HG03565 (cell line): ENCODE measurements at regions not wholly inside any gene's neighbourhood (a gene's known extent, or its start where the extent isn't known, plus 50 kb on each side); places are given as distances from the start of the nearest gene placed in this dataset.

Experiments
- ATAC-seq: cut with Tn5 transposase; IDR thresholded peaks from one replicate; pipeline ENCODE4 v1.9.1; 2021; ENCODE audit warnings: mild to moderate bottlenecking, moderate library complexity; ENCODE audit not compliant: unreplicated experiment

DNA sequence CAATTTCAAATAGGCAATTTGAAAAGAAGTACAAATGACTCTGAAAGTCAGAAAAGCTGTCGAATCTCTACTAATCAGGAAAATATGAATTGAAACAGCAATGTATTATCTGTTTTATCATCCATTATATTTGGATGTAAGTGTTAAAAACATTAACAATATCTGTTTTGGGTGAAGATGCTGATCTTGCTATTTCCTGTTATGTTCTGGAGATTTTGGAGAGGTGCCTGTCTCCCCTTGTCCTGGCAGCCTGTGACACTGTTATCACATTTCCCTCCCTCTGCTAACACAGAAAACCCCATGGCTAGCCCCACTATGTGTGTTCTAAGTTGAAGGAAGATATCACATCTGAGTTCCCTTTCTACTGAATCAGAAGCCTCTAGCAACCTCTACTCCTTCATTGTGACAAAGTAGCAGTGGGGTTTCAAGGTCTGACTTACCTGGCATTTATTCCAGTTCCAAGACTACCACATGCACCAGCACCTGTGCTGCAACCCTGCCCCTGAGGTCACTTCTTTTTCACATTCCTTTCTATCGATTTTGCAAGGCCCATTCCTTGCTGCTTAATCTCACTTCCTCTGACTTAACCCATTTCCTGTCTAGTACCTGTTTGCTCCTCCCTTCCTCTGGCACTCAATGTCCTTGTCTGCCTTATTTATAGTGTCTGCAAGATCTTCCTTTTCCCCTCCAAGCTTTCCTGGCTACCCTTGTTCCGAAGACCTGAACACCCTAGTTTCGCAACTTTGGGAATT lies 95.5 kb upstream of the COL8A1 start:
- ATAC-seq: no peak

- no peak for ATAC-seq
These were observed 97.2 kb upstream of the COL8A1 start for GRCh38 chr3:99541181-99541580.

GRCh38 chr3:99537416-99537815 lies 101.0 kb upstream of the COL8A1 start:
- no peak for ATAC-seq

DNA sequence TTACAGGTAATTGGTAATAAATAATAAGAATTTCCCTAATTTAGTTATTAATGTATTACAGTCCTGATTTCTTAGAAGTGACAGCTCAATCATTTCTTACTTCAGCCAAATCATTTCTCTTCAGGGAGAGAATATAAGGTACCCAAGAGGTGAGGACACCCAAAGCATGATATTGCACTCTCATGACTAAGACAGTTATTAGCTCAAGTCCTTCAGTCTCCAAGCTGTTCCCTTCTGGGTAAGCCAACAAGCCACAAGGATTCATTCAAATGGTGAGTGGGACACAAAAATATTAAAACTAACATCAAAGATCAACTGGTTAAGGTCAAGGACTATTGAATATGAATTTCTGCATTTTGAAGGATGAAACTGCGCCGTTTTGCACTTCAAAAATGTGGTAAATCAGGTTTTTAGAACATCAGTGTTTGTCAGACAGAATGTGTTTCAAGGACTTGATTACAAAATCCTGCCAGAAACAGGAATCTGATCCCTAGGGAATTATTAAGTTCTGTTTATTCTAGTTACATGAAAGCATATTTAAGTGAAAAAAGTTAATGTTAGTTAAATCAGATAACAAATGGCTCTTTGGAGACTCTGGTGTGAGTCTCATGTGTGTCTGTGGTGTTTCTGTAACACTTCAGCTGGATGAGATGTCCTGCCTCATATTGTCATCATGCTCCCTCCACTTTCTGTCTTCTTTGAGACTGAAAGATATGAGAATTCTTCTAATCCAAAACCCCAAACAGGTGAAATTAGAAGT lies 101.7 kb upstream of the COL8A1 start:
- ATAC-seq: no peak

DNA sequence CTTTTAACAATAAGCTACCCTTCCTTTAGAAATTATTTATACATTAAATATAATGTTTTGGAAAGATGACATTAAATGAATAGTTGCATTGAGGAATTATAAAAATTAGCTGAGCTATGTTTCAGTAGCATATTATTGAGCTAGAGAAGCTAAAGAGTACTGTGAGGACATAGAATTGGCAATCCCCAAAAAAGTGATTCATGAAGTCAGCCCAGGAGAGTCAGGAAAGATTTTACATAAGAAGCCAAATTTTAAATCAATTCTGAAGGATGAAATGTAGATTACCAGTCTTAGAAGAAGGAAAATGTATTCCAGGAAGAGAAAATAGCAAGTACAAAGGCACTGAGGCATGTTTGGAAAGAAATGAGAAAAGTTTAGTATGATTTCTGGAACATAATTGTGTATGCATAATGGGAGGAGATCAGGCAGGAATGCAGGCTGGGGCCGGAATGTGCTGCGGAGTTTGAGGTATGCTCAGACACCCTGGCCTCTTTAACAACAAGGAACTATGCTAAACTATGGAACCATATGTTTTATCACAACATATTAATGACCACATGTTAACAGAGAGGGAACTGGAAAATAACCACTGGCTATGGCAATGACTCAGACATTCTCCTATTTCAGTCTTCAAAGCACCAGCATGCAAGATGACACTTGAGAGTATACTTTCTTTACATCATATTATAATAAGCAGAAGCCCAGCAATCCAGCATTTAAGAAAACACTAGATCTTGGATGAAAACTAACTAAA lies 103.3 kb upstream of the COL8A1 start:
- peak; percentile 50 for ATAC-seq

GRCh38 chr3:99532246-99532645 lies 106.1 kb upstream of the COL8A1 start:
- ATAC-seq: no peak

DNA sequence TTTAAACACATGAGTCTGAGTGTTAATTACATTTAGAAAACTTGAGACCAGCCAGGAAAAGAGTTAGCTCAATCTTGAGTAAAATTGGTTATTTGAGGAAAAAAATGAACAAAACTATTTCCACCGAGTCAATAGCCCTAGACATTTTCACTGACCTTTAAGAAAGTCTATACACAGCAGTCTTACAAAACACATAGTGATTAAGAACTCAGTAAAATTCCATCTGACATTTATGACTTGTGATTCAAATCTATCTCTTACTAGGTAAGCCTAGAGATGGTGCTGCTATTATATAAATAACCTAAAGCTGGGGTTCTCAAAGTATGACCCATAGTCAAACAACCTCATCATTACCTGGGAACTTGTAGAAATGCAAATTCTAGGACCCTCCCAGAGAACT lies 109.1 kb upstream of the COL8A1 start:
- no peak for ATAC-seq

- no peak for ATAC-seq
These were observed 111.5 kb upstream of the COL8A1 start for GRCh38 chr3:99526921-99527320.

DNA sequence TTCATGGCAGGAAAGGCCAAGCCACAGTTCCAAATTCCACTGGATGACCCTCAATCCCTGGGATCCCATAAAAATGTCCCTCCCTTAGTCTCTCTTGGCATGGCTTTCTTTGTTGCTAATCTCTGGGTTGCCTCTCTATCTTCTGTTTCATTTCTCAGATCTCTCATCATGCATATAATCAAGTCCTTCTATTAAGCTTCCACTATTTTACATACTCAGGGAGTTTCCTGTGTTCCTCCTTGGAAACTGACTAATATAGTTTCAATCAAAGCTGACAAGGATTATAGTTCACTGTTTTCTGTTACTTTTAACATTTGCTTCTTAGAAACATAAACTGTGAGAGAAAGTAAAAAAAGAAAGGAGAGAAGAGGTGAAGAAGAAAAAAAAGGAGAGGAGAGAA lies 113.8 kb upstream of the COL8A1 start:
- no peak for ATAC-seq

DNA sequence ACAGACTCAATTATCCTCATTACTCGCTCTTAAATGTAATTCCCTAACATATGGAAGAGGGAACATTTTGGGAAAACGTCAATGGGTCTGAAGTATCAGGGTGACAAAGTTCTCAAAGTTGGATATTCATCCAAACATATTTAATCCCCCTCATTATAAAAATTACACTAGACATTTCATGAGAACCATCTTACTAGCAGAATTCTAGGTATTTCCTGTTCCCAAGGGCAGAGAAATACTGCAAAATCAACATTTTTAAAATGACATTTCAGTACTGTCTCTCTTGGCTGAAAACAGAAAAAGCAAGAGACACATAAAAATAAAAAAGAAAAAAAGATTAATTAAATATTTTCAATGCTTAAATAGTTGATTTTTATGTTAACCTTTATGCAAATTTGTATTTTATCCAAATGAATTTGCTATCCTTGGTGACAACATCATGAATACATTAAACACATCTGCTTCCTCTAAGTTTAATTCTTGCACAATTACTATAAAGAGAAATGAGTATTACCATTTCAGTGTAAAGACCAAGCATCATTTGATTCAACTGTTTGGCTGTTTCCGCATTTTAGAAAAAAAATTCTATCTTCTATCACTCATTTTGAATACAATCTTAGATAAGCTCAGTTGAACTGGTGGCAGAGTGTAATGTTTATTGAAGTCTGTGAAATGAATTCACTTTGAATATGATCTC lies 114.8 kb upstream of the COL8A1 start:
- ATAC-seq: no peak

DNA sequence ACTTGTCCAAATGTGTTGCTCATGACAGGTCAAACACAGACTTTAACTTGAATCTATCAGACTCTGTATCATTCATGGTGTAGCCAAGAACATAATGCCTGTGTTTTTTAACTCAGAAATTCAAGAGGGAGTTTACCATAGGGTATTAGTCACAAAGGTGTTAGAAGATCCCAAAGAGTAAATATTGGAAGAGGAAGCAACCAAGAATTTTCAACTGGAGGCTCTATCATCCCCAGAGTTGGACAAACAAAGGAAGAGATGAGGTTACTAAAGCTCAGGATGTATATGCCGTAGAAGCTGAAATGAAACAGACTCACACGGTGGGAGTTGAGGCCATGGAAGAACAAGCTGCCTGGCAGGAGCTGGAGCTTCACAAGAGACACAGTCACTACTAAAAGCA lies 116.2 kb upstream of the COL8A1 start:
- no peak for ATAC-seq

GRCh38 chr3:99521551-99521950 lies 116.8 kb upstream of the COL8A1 start:
- no peak for ATAC-seq

DNA sequence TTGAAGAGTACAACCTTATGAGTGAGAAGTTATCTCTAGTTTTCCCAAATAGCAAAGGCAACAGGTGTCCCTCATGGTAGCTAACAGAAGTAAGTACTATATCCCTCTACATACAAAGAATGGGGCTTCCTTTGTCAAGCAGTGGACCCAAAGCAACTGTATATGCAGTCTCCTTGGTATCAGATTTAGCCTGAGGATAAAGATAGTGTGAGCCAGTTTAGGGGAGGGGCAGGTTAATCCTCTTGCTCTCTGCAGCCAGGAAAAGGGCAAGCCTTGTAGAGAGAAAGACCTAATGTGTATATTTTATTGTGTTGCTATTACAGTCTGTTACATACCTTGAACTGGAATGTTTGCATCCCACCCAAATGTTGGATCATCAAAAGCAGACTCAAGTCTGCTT lies 117.9 kb upstream of the COL8A1 start:
- no peak for ATAC-seq

DNA sequence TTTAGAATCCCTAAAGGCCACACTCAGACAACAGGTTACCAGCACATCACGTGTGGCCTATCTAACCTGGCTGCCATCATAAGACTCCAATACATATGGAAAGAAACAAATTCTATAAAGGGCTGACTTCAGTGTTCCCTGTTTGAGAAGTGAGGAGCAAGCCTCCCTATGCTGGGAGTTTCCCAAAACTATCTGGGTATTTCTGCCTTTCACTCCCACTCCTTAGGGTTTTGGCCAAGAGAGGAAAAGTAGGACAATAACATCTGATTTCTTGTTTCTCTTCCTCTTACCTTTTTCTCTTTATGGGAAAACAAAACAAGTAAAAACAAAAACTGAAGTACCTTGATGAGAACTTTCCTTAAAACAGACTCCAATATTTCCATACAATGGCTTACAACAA lies 121.5 kb upstream of the COL8A1 start:
- ATAC-seq: no peak

- no peak for ATAC-seq
These were observed 122.5 kb upstream of the COL8A1 start for GRCh38 chr3:99515891-99516290.

DNA sequence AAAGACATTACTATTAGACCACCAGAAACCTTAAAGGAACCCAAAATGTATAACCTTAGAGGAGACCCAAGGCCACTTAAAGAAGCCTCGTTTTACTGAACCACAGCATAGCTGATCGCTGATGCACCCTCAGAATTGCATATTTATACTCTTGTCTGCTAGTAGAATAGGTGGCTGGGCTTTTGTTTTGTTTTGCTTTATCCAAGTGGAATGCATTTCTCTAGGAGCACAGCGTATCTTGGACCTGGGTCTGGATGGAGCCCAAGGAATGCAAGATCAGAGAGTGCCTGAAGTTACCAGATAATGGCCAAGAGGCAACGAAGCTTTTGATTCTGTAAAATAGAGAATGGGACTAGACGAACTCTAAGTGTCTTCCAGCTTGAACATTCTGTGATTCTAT lies 129.2 kb upstream of the COL8A1 start:
- ATAC-seq: no peak

DNA sequence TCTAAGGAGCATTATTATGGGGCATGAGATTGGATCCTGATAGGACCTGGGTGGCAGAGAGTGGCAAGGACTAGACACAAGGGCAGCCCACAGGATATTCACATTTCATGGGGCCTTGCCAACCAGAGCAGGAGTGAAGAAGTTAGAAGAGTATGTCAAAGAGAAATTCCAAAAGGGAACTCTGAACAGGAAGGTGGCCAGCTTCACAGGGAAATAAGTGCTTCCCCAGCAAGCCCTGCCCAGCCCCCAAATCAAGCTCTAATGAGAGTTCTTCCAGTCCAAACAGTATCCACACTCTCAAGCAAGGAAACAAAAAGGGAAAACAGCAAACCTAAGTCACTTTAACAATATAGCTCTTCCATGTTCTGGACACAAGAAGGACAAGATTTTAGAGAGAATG lies 130.2 kb upstream of the COL8A1 start:
- no peak for ATAC-seq

DNA sequence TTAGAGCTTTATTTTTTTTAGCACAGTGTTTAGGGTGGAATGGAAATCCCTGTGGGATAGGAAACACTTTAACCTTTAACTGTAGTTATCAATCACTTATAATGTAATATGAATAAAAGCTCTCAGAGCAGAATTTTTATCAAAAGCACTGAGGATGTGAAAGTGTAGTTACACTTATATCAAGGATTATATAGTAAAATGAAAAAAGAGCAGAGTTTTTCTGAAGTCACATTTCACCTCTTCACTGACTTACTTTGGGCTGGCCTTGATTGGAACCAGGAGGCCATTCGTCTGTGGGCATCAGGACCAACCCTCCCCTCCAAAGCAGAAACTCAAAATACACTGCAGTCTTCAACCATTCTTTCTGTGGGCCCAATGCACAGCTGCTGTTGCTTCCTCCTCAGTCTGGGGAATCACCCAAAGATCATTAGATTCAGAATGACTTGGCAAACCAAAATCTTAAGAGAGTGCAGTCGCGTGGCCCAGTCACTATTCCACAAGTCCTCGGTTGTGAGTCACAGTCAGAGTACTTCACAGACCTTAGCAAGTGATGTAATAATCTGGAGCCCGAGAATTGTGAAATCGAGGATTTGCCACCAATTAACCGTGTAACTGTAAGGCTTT lies 132.6 kb upstream of the COL8A1 start:
- peak; percentile 99 for ATAC-seq

DNA sequence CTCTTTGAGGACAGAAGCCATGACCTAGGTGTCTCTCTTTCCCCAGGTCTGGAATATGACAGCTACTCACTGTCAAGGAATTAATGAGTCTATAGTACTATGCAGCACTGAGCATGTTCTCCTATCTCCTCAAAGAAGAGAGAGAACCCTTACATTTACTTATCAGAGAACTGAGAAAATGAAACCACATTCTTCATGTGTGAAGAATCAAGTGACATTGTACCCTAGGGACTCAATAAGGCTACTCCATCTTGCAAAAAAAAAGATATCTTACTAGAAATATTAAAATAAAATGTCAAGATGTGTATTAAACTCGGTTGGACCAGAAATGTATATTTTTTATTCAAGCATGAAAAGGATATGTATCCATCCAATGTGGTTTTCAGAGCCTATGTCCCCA lies 133.2 kb upstream of the COL8A1 start:
- peak; percentile 32 for ATAC-seq

- no peak for ATAC-seq
These were observed 134.1 kb upstream of the COL8A1 start for GRCh38 chr3:99504258-99504657.

DNA sequence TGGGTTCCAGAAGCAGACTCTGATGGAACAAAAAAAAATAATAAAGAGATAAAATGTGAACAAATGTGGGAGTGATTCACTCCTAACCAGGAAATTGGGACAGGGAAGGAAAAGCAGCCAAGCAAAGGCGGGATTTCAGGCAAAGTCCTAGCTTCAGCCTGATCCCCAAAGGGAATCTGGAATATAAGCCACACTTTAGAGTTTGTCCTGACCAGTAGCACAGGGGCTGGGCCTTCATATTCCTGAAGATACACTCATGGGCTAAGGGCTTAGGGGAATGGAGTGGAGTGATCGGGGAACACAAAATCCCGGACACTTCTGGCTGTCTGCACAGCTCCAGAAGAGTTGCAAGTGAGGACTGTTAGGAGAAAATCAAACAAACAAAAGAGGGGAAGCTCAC lies 135.0 kb upstream of the COL8A1 start:
- ATAC-seq: no peak
